Effector memory CD4-positive, alpha-beta T cell (primary cell): ENCODE measurements at regions not wholly inside any gene's neighbourhood (a gene's known extent, or its start where the extent isn't known, plus 50 kb on each side); places are given as distances from the start of the nearest gene placed in this dataset.

Experiments
- DNase-seq, 3 donors: peaks; one replicate each; pipeline ENCODE4 v3.0.0-alpha.2; 2020
- H3K27ac ChIP-seq: 2 replicates; pipeline ENCODE4 v1.7.0; 2013; ENCODE audit warnings: mild to moderate bottlenecking, low read length, moderate library complexity; ENCODE audit not compliant: insufficient read depth, poor library complexity, severe bottlenecking
- H3K27me3 ChIP-seq: replicated peaks from 2 replicates; pipeline ENCODE4 v1.7.0; 2013; ENCODE audit warnings: mild to moderate bottlenecking, low read length; ENCODE audit not compliant: insufficient read depth, control insufficient read depth, poor library complexity, severe bottlenecking
- H3K36me3 ChIP-seq: 2 replicates; pipeline ENCODE4 v1.7.0; 2013; ENCODE audit warnings: mild to moderate bottlenecking, low read length, moderate library complexity; ENCODE audit not compliant: control insufficient read depth, insufficient read depth
- H3K4me1 ChIP-seq: 2 replicates; pipeline ENCODE4 v1.7.0; 2013; ENCODE audit warnings: low read length, mild to moderate bottlenecking; ENCODE audit not compliant: control insufficient read depth, insufficient read depth, poor library complexity, severe bottlenecking
- H3K4me3 ChIP-seq: 2 replicates; pipeline ENCODE4 v1.7.0; 2013; ENCODE audit warnings: low read length, low read depth, mild to moderate bottlenecking; ENCODE audit not compliant: insufficient read depth, poor library complexity, severe bottlenecking
- H3K9me3 ChIP-seq: 2 replicates; pipeline ENCODE4 v1.7.0; 2013; ENCODE audit warnings: mild to moderate bottlenecking, low read length, moderate library complexity; ENCODE audit not compliant: control insufficient read depth

GRCh38 chr5:38079620-38080402 is 178.5 kb upstream of the EGFLAM start:
- Histone ChIP-seq H3K4me1 (no peaks in the 10 kb centered on the region), H3K36me3 (no peaks in the 10 kb centered on the region), H3K4me3 (no peak overlapping the region), H3K9me3 (no peaks in the 10 kb centered on the region), H3K27ac (no peak overlapping the region), H3K27me3 (no peaks in the 10 kb centered on the region)
- DNase-seq, result no peak

- Histone ChIP-seq H3K36me3 (no peaks in the 10 kb centered on the region), H3K4me3 (no peak overlapping the region), H3K9me3 (no peaks in the 10 kb centered on the region), H3K27me3 (no peaks in the 10 kb centered on the region), H3K27ac (no peak overlapping the region), H3K4me1 (no peaks in the 10 kb centered on the region)
- DNase-seq, result no peak
Measured at GRCh38 chr5:38078161-38078560, 180.2 kb upstream of the EGFLAM start.

GRCh38 chr5:38077652-38078051 is 180.7 kb upstream of the EGFLAM start:
- no peak for DNase-seq
- no peaks in the 10 kb centered on the region for H3K27me3 ChIP-seq

GRCh38 chr5:38071831-38072694 is 186.3 kb upstream of the EGFLAM start:
- no peaks in the 10 kb centered on the region for H3K27me3 ChIP-seq
- no peaks in the 10 kb centered on the region for H3K4me1 ChIP-seq
- H3K4me3 ChIP-seq, result no peak overlapping the region
- DNase-seq, result no peak
- H3K36me3 ChIP-seq, result no peaks in the 10 kb centered on the region
- no peak overlapping the region for H3K27ac ChIP-seq
- H3K9me3 ChIP-seq, result no peaks in the 10 kb centered on the region

More at GRCh38 chr5:38077652-38078051, 180.7 kb upstream of the EGFLAM start:
- Histone ChIP-seq H3K9me3 (no peaks in the 10 kb centered on the region), H3K36me3 (no peaks in the 10 kb centered on the region), H3K4me1 (no peaks in the 10 kb centered on the region), H3K27ac (no peak overlapping the region), H3K4me3 (no peak overlapping the region)

- no peaks in the 10 kb centered on the region for H3K36me3 ChIP-seq
- no peaks in the 10 kb centered on the region for H3K4me1 ChIP-seq
- no peaks in the 10 kb centered on the region for H3K27me3 ChIP-seq
- DNase-seq, result no peak
- H3K9me3 ChIP-seq, result no peaks in the 10 kb centered on the region
- H3K27ac ChIP-seq, result no peak overlapping the region
- no peak overlapping the region for H3K4me3 ChIP-seq
Measured at GRCh38 chr5:38070304-38070950, 187.9 kb upstream of the EGFLAM start.

GRCh38 chr5:38069360-38069759 is 189.0 kb upstream of the EGFLAM start:
- Histone ChIP-seq H3K36me3 (no peaks in the 10 kb centered on the region), H3K27me3 (no peaks in the 10 kb centered on the region), H3K9me3 (no peaks in the 10 kb centered on the region), H3K4me1 (no peaks in the 10 kb centered on the region), H3K27ac (no peak overlapping the region), H3K4me3 (no peak overlapping the region)
- no peak for DNase-seq

- no peaks in the 10 kb centered on the region for H3K36me3 ChIP-seq
- H3K27me3 ChIP-seq, result no peaks in the 10 kb centered on the region
- H3K9me3 ChIP-seq, result no peaks in the 10 kb centered on the region
- no peak overlapping the region for H3K27ac ChIP-seq
- DNase-seq, result no peak
- no peak overlapping the region for H3K4me3 ChIP-seq
- no peaks in the 10 kb centered on the region for H3K4me1 ChIP-seq
Measured at GRCh38 chr5:38060354-38060753, 198.0 kb upstream of the EGFLAM start.

GRCh38 chr5:38059876-38060275 is 198.5 kb upstream of the EGFLAM start:
- DNase-seq, result no peak
- Histone ChIP-seq H3K4me3 (no peak overlapping the region), H3K4me1 (no peaks in the 10 kb centered on the region), H3K36me3 (no peaks in the 10 kb centered on the region), H3K27me3 (no peaks in the 10 kb centered on the region), H3K27ac (no peak overlapping the region), H3K9me3 (no peaks in the 10 kb centered on the region)

- Histone ChIP-seq H3K36me3 (no peaks in the 10 kb centered on the region), H3K27me3 (no peaks in the 10 kb centered on the region), H3K27ac (no peak overlapping the region), H3K4me1 (no peaks in the 10 kb centered on the region), H3K4me3 (no peak overlapping the region), H3K9me3 (no peaks in the 10 kb centered on the region)
- no peak for DNase-seq
Measured at GRCh38 chr5:38051711-38052511, 206.4 kb upstream of the EGFLAM start.
